Astrocyte (in vitro differentiated cells and primary cell): ENCODE measurements at regions not wholly inside any gene's neighbourhood (a gene's known extent, or its start where the extent isn't known, plus 50 kb on each side); places are given as distances from the start of the nearest gene placed in this dataset.

ENCODE experiments used
- DNase-seq: peaks from one replicate; pipeline ENCODE4 v3.0.0-alpha.2; 2010; ENCODE audit warnings: low read depth
- FAIRE-seq: peaks from 2 replicates; lab custom pipeline; 2011; peaks lifted over from hg19 to GRCh38; lab: Jason Lieb, UNC
- H2AFZ ChIP-seq: 2 replicates; pipeline ENCODE4 v1.6.0; 2012; ENCODE audit warnings: low read depth, low read length, inconsistent platforms
- H3K27ac ChIP-seq: 2 replicates; pipeline ENCODE4 v1.5.1; 2011; ENCODE audit warnings: low read depth, low read length, inconsistent platforms
- H3K27me3 ChIP-seq: 2 replicates; pipeline ENCODE4 v1.6.0; 2011; ENCODE audit warnings: low read length, inconsistent platforms; ENCODE audit not compliant: insufficient read depth
- H3K36me3 ChIP-seq: 2 replicates; pipeline ENCODE4 v1.5.1; 2011; ENCODE audit warnings: low read length, inconsistent platforms; ENCODE audit not compliant: insufficient read depth
- H3K4me1 ChIP-seq: 2 replicates; pipeline ENCODE4 v1.5.1; 2011; ENCODE audit warnings: low read length, inconsistent platforms; ENCODE audit not compliant: insufficient read depth
- H3K4me2 ChIP-seq: 2 replicates; pipeline ENCODE4 v1.6.0; 2012; ENCODE audit warnings: low read length, inconsistent platforms
- H3K4me3 ChIP-seq: 2 replicates; pipeline ENCODE4 v1.5.1; 2011; ENCODE audit warnings: low read depth, mild to moderate bottlenecking, low read length, inconsistent platforms; ENCODE audit not compliant: insufficient read depth
- H3K79me2 ChIP-seq: 2 replicates; pipeline ENCODE4 v1.6.0; 2012; ENCODE audit warnings: mild to moderate bottlenecking, low read length, inconsistent platforms; ENCODE audit not compliant: insufficient read depth
- H3K9ac ChIP-seq: 2 replicates; pipeline ENCODE4 v1.6.0; 2012; ENCODE audit warnings: mild to moderate bottlenecking, low read length, inconsistent platforms
- H3K9me3 ChIP-seq: 2 replicates; pipeline ENCODE4 v1.5.1; 2012; ENCODE audit warnings: low read depth, mild to moderate bottlenecking, low read length, inconsistent platforms; ENCODE audit not compliant: insufficient read depth
- H4K20me1 ChIP-seq: 2 replicates; pipeline ENCODE4 v1.6.0; 2012; ENCODE audit warnings: low read length, inconsistent platforms; ENCODE audit not compliant: insufficient read depth
- H3K27ac Mint-ChIP-seq: one replicate; pipeline ENCODE4 v1.8.0; 2021; ENCODE audit warnings: mild to moderate bottlenecking, mixed read lengths; ENCODE audit not compliant: unreplicated experiment
- H3K27me3 Mint-ChIP-seq: one replicate; pipeline ENCODE4 v1.8.0; 2021; ENCODE audit warnings: low read depth, mixed read lengths; ENCODE audit not compliant: unreplicated experiment
- H3K36me3 Mint-ChIP-seq: one replicate; pipeline ENCODE4 v1.8.0; 2021; ENCODE audit warnings: low read depth, mixed read lengths; ENCODE audit not compliant: unreplicated experiment
- H3K4me1 Mint-ChIP-seq: one replicate; pipeline ENCODE4 v1.8.0; 2021; ENCODE audit warnings: low read depth, mixed read lengths; ENCODE audit not compliant: unreplicated experiment
- H3K4me3 Mint-ChIP-seq: one replicate; pipeline ENCODE4 v1.8.0; 2021; ENCODE audit warnings: mild to moderate bottlenecking, moderate library complexity, mixed read lengths; ENCODE audit not compliant: unreplicated experiment
- H3K9me3 Mint-ChIP-seq: one replicate; pipeline ENCODE4 v1.8.0; 2021; ENCODE audit warnings: mild to moderate bottlenecking, mixed read lengths; ENCODE audit not compliant: unreplicated experiment
- EZH2 ChIP-seq: IDR thresholded peaks from 2 replicates; pipeline ENCODE4 v1.6.1; 2012; ENCODE audit warnings: mild to moderate bottlenecking, low read length, inconsistent platforms; ENCODE audit not compliant: insufficient read depth
- TF ChIP-seq, protein P1 (sequence below): IDR thresholded peaks from 2 replicates; pipeline ENCODE4 v1.5.1; 2011; ENCODE audit warnings: low read depth, mild to moderate bottlenecking, inconsistent platforms, low read length, moderate library complexity; ENCODE audit not compliant: insufficient read depth

DNA sequence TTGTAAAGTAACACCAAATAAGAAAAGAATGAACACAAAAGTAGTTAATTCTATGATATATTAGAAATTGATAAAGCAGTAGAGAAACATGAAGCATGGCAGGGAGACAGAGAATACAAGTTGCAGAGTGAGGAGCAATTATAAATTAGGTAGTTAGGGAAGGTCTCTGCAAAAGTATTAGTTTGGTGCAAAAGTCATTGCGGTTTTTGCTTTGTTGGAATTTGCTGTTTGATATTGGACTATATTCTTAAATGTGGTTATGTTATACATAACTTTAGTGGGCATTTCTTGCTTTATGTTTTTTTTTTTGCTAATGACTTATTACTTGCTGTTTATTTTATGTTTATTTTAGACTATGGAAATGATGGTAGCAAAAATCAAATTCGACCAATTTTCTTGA, 402.2 kb downstream of the SFMBT2 start:
- Mint-ChIP-seq H3K9me3 (peaks cover 5% of the 10 kb centered on the region), H3K27me3 (no peaks in the 10 kb centered on the region), H3K27ac (no peak overlapping the region), H3K4me3 (no peak overlapping the region), H3K36me3 (no peaks in the 10 kb centered on the region), H3K4me1 (no peaks in the 10 kb centered on the region)
- Histone ChIP-seq H3K9ac (no peak overlapping the region), H3K4me3 (no peak overlapping the region), H3K36me3 (no peaks in the 10 kb centered on the region), H3K27me3 (no peaks in the 10 kb centered on the region), H2AFZ (no peak overlapping the region), H4K20me1 (no peaks in the 10 kb centered on the region), H3K4me2 (no peak overlapping the region), H3K79me2 (no peaks in the 10 kb centered on the region), H3K4me1 (no peaks in the 10 kb centered on the region), H3K9me3 (no peaks in the 10 kb centered on the region), H3K27ac (no peak overlapping the region)
- TF ChIP-seq, protein P1, sequence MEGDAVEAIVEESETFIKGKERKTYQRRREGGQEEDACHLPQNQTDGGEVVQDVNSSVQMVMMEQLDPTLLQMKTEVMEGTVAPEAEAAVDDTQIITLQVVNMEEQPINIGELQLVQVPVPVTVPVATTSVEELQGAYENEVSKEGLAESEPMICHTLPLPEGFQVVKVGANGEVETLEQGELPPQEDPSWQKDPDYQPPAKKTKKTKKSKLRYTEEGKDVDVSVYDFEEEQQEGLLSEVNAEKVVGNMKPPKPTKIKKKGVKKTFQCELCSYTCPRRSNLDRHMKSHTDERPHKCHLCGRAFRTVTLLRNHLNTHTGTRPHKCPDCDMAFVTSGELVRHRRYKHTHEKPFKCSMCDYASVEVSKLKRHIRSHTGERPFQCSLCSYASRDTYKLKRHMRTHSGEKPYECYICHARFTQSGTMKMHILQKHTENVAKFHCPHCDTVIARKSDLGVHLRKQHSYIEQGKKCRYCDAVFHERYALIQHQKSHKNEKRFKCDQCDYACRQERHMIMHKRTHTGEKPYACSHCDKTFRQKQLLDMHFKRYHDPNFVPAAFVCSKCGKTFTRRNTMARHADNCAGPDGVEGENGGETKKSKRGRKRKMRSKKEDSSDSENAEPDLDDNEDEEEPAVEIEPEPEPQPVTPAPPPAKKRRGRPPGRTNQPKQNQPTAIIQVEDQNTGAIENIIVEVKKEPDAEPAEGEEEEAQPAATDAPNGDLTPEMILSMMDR, result no peak
- no peak for TF ChIP-seq EZH2
- no peak for DNase-seq
- no peak for FAIRE-seq

- FAIRE-seq (no peak), DNase-seq (no peak)
- H3K27me3 ChIP-seq, result no peaks in the 10 kb centered on the region
- no peak overlapping the region for H3K27ac ChIP-seq
- no peaks in the 10 kb centered on the region for H3K36me3 Mint-ChIP-seq
- no peaks in the 10 kb centered on the region for H3K79me2 ChIP-seq
- H3K4me1 Mint-ChIP-seq, result no peaks in the 10 kb centered on the region
- H3K9me3 Mint-ChIP-seq, result peaks cover 6% of the 10 kb centered on the region
- no peaks in the 10 kb centered on the region for H4K20me1 ChIP-seq
- no peak overlapping the region for H3K27ac Mint-ChIP-seq
- H3K27me3 Mint-ChIP-seq, result no peaks in the 10 kb centered on the region
- H3K4me1 ChIP-seq, result no peaks in the 10 kb centered on the region
- no peaks in the 10 kb centered on the region for H3K9me3 ChIP-seq
- no peak overlapping the region for H3K4me3 ChIP-seq
- H3K9ac ChIP-seq, result no peak overlapping the region
- H3K36me3 ChIP-seq, result no peaks in the 10 kb centered on the region
- no peak overlapping the region for H3K4me3 Mint-ChIP-seq
- H3K4me2 ChIP-seq, result no peak overlapping the region
- no peak for TF ChIP-seq EZH2
- TF ChIP-seq, protein P1, result no peak
- no peak overlapping the region for H2AFZ ChIP-seq
Measured at GRCh38 chr10:7007600-7008190, 403.1 kb downstream of the SFMBT2 start.

DNA sequence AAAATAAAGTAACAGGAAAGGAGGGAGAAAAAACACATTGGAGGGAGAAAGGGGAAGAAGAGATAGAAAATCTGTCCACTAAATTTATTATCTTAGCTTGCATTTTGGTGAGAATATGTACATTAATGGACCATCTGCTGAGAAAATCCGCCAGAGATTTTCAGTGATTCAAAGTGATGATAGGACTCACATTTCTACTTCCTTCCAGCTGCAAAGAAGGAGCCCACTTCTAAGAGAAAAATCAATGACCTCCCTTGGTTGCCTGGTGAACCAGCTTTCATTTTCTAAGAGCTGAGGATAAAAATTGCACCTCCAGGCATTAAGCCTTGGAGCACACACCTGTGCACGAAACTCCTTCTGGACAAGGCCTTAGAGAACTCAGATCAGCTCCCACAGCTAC, 404.3 kb downstream of the SFMBT2 start:
- H2AFZ ChIP-seq, result no peak overlapping the region
- H3K36me3 Mint-ChIP-seq, result no peaks in the 10 kb centered on the region
- no peak overlapping the region for H3K27ac Mint-ChIP-seq

More for the DNA sequence above, 404.3 kb downstream of the SFMBT2 start:
- Histone ChIP-seq H3K27me3 (no peaks in the 10 kb centered on the region), H3K79me2 (no peaks in the 10 kb centered on the region), H3K9me3 (no peaks in the 10 kb centered on the region), H3K4me1 (no peaks in the 10 kb centered on the region), H3K4me3 (no peak overlapping the region), H3K27ac (no peak overlapping the region), H3K9ac (no peak overlapping the region), H3K4me2 (no peak overlapping the region), H4K20me1 (no peaks in the 10 kb centered on the region), H3K36me3 (no peaks in the 10 kb centered on the region)
- DNase-seq (no peak), FAIRE-seq (no peak)
- peaks cover 6% of the 10 kb centered on the region for H3K9me3 Mint-ChIP-seq
- no peaks in the 10 kb centered on the region for H3K27me3 Mint-ChIP-seq
- no peak overlapping the region for H3K4me3 Mint-ChIP-seq
- TF ChIP-seq, protein P1, result no peak
- no peak for TF ChIP-seq EZH2
- H3K4me1 Mint-ChIP-seq, result no peaks in the 10 kb centered on the region
